HG02970 (cell line): ENCODE measurements at regions not wholly inside any gene's neighbourhood (a gene's known extent, or its start where the extent isn't known, plus 50 kb on each side); places are given as distances from the start of the nearest gene placed in this dataset.

Experiments used
- ATAC-seq: cut with Tn5 transposase; IDR thresholded peaks from one replicate; pipeline ENCODE4 v1.9.1; 2021; ENCODE audit warnings: mild to moderate bottlenecking, moderate library complexity, moderate number of reproducible peaks; ENCODE audit not compliant: unreplicated experiment, low FRiP score

- ATAC-seq: no peak
These were observed 451.4 kb downstream of the WDR72 start for GRCh38 chr15:53307952-53308624.

- ATAC-seq: no peak
These were observed 453.9 kb downstream of the WDR72 start for GRCh38 chr15:53305554-53305953.

DNA sequence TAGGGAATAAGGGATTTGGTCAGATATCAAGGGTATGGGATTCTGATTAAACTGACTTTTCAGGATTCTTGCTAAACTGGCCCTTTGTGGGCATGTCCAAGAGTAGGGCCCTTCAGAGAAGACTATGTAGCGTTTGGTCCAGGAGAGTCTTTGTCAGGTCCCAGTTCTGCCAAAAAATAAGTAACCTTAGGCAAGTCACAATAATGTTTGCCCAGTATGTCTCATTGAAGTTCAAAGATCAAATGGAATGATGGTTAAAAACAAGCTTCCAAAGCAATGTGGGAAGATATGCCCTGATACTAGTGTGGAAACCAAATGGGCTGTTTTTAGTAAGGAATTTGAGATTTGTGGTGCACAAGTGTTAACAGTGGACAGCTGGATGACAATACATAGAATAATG lies 454.4 kb downstream of the WDR72 start:
- ATAC-seq: no peak

GRCh38 chr15:53297828-53298227 lies 461.6 kb downstream of the WDR72 start:
- no peak for ATAC-seq

GRCh38 chr15:53296603-53297002 lies 462.9 kb downstream of the WDR72 start:
- ATAC-seq: no peak

GRCh38 chr15:53295574-53295973 lies 463.9 kb downstream of the WDR72 start:
- no peak for ATAC-seq

- no peak for ATAC-seq
These were observed 470.9 kb downstream of the WDR72 start for GRCh38 chr15:53288542-53288941.

- ATAC-seq: no peak
These were observed 484.5 kb upstream of the ONECUT1 start for GRCh38 chr15:53274630-53275029.

DNA sequence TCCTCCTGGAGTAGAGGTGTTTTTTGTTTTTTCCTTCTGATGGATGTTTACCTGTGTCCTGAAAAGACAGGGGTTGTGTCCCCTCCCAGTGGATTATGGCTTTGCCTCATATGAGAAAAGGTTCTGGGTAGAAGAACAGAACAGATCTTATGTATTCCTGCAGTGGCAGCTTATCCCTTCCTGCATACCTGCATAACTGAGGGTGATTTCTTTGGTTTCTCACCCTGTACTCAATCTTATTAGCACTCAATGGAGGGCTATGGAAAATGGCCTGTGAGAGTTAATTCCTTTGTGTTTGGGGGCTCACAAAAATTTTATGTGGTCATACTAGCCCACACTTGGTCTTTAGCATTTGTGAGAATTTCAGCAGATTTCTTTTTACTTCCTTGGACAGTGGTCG lies 482.0 kb upstream of the ONECUT1 start:
- ATAC-seq: no peak

DNA sequence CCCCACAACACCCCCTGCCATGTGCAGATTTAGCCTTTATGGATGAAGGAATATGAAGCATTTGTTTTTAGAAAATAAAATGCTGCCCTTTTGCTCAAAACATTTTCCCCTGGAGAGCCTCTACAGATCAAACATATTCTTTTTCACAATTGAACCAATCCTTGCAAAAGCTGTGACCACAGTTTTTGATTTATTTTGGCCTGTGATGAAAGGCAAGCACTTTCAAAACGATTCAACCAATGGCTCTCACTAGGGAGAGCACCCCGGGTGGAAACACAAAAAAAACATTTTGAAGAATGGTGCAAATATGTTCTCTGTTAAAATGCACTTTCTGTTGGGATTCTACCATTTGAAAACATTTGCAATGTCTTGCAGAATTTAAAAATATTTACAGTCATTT lies 476.0 kb upstream of the ONECUT1 start:
- ATAC-seq: no peak

- no peak for ATAC-seq
These were observed 470.5 kb upstream of the ONECUT1 start for GRCh38 chr15:53260647-53261046.

- ATAC-seq: no peak
These were observed 466.3 kb upstream of the ONECUT1 start for GRCh38 chr15:53256457-53256856.

DNA sequence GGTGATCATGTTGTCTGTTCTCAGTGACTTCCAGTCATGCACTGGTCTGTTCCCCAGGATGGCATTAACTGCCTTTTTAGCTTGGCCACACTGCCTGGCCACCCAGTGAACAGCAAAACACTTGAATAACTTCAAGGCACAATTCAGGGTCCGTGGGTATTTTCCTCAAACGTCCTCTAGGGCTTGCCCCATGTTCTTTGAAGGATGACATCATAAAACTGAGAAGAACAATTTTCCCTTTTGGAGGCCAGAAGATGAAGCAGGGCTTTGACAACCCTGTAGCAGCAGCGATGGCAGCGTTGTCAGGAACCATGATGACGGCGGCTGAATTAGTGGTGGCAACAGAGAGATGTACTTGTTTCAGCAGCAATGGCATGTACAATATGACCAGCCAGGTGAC lies 465.9 kb upstream of the ONECUT1 start:
- ATAC-seq: no peak

- ATAC-seq: no peak
These were observed 461.9 kb upstream of the ONECUT1 start for GRCh38 chr15:53251996-53252395.

- no peak for ATAC-seq
These were observed 461.4 kb upstream of the ONECUT1 start for GRCh38 chr15:53251523-53251922.

- no peak for ATAC-seq
These were observed 457.0 kb upstream of the ONECUT1 start for GRCh38 chr15:53247041-53247708.

DNA sequence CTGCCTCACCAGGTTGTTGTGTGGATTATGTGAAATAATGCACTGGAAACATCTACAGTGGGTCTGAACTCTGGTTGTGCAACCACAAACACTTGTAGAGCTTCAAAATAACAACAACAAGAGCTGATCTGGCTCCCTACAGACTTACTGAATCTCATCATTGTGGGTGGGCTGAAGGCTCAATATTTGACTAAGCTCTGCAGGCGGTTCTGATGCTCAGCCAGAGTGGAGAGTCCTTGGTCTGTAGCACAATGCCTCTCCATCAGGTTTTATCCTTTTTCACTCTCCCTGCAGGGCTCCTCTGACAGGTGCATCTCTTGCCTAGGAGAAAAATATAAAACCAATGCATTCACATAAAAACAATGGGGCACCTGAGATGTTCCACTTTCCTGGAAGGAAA lies 456.3 kb upstream of the ONECUT1 start:
- ATAC-seq: no peak

- no peak for ATAC-seq
These were observed 443.7 kb upstream of the ONECUT1 start for GRCh38 chr15:53233801-53234200.

GRCh38 chr15:53230473-53230872 lies 440.3 kb upstream of the ONECUT1 start:
- ATAC-seq: no peak

GRCh38 chr15:53226559-53226958 lies 436.4 kb upstream of the ONECUT1 start:
- no peak for ATAC-seq

GRCh38 chr15:53225781-53226180 lies 435.6 kb upstream of the ONECUT1 start:
- no peak for ATAC-seq

DNA sequence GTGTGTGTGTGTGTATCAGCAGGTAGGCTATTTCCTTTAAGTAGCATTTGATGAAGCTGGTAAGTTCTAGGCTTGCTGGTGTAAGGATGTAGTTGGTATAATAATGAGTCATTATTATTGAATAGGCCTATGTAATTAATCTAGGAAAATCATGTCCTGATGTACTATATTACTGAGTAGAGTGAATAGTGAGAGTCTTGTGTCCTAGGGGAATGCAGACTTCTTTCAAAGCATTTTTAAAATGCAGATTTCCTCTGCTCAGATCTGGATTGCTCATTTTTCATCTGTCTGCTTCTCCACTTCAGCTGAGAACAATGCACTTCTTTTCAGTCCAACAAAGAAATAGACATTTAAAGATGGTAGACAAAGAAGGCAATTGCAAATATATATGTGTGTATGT lies 434.2 kb upstream of the ONECUT1 start:
- no peak for ATAC-seq
